CD4-positive, alpha-beta T cell treated with Interleukin-21 for 1 hour (primary cell): ENCODE measurements at regions not wholly inside any gene's neighbourhood (a gene's known extent, or its start where the extent isn't known, plus 50 kb on each side); places are given as distances from the start of the nearest gene placed in this dataset.
A peak's percentile ranks its signal among the peaks of the same experiment; 100 is the strongest.

Experiments used
- DNase-seq: peaks from one replicate; pipeline ENCODE4 v3.0.0-alpha.2; 2020

DNA sequence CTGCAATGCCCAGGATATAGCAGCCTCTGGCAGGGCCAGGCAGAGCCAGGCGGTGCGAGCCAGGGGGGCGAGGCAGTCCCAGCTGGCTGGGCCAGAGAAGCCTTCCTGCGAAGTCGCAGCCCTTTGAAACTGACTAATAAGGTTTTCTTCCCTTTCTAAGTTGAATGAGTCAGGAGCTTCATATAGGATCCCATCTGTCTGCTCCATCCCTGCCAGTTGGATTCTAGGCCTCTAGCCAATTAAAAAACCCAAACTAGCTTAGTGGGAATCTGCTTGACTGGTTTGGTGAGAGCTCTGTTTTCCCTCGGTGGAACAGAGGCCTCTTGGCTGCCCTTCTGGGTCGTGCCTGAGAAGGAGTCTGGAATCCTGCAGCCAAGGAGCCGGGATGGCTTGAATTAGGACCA lies 70.1 kb upstream of the RAPGEF1 start:
- no peak for DNase-seq

DNA sequence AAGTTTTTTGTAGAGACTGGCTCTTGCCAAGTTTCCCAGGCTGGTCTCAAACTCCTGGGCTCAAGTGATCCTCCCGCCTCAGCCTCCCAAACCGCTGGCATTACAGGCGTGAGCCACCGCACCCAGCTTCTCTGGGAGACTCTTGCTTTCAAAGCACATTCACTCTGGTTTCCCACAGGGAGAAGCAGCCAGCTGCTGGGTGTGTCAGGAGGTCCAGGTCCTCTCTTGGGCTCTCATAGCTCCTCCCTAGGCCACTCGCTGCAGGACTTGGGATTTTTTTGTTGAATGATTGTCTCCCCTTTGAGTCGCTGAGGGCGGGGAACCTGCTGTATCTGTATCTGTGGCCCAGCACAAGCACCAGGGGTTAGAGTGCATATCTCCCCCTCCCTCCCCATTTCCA lies 68.4 kb upstream of the RAPGEF1 start:
- DNase-seq: no peak

DNA sequence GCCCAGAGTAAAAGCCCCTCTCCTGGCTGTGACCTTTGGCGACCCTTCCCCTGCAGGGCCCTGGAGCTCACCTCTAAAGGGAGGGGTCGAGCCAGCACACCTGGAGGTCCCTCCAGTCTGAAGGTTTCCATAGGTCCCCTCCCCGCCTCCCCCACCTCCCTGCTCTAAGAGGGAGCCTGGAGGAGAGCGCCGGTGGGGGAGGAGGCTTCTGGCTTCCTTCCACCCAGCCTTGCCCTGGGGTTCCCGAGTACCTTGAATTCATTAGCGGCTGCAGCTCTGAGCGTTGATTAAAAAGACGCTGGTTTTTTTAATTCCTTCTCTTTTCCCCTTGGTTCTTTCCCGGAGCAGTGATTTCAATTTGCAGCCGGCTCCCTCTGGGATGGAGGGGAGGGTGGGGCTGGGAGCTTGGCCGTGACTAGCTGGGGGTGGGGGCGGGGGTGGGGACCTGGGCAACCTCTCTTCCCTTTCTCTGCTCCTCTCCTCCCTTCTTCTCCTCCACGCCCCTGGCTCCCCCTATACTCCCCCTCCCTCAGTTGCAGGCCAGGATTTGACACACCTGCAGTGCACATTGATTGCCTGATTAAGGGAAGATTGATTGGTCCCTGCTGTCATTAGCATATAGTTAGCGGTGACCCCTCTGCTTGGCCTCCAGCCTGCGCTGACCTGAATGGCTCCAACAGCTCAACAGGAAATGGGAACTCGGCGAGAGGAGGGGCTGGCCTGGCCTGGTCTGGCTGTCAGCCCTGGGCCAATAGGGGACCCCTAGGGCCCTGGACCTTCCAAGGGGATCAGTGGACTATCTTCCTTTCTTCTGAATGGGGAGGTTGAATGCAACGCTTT lies 67.5 kb upstream of the RAPGEF1 start:
- no peak for DNase-seq

DNA sequence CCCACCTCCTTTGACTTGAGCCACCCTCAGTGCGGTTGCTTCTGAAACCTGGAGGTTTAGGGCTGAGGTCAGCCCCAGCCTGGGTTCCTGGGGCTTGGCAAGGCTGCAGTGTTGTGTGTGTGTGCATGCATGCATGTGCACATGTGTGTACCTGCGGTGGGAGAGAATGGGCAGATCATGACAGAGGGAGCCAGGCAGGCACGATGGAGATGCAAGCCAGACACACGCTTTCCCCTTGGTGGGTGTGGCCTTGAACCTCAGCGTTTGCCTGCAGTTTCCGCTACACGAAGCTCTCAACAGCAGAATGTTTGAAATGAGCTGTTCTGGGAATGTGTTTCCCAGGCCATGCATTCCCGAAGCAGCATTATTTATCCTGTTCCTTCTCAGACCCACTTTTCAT lies 65.9 kb upstream of the RAPGEF1 start:
- DNase-seq: no peak

DNA sequence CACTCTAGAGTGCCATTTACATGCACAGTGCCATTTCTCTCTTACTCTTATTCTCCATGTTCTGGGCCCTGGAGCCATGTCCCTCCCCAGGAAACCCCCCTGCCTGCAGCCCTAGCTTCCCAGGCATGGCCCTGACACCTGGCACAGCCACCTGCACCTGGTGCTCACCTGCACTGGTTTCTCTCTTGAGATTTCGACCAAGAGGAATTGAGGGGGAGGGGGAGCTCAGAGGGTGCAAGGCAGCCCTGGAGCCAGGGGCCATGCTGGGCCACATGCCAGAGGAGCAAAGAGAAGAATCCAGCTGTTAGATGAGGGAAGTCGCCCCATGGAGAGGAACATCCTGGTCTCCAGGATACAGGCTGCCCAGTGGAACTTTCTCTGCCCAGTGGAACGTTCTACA lies 65.0 kb upstream of the RAPGEF1 start:
- DNase-seq: no peak

DNA sequence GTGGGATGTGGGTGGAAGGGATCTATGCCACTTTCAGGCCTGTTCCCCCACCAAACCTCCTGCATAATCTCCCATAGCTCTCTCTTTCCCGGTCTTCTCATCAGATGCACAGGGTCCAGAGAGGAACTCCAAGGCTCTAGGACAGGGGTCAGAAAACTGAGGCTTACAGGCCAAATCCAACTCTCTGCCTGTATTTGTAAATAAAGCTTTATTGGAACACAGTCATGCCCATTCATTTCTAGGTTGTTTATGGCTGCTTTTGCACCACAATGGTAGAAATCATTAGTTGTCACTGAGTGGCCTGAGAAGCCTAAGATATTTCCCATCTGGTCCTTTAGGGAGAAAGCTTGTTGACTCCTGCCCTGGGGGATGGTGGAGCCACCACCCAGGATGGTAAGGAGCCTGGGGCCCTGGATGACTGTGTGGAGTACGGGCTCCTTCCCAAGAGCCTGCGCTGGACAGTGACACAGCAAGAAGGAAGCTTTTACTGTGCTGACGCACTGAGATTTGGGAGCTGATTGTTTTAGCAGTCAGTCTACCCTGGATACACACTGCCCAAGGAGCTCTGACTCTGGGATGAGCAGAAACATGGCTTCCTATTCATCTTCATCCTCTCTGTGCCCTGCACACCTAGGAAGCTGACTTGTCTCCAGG lies 64.0 kb upstream of the RAPGEF1 start:
- no peak for DNase-seq

DNA sequence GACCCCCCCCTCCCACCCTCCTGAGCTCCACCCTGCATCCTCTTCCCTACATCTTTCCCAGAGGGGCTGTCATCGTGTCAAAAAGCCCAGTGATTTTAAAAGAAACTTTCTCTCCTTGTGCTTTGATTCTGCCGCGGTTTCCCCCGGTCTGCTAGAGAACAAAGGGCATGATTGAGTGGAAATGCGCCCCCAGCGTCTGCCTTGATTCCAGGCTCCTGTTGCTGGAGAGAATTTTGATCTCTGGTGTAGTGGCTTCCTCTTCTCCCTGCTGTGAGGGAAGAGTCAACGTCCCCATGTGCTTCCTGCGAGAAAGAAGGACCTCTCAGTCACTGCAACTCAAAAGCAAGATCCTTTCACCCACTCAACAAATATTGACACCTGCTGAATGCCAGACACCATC lies 61.9 kb upstream of the RAPGEF1 start:
- DNase-seq: no peak

DNA sequence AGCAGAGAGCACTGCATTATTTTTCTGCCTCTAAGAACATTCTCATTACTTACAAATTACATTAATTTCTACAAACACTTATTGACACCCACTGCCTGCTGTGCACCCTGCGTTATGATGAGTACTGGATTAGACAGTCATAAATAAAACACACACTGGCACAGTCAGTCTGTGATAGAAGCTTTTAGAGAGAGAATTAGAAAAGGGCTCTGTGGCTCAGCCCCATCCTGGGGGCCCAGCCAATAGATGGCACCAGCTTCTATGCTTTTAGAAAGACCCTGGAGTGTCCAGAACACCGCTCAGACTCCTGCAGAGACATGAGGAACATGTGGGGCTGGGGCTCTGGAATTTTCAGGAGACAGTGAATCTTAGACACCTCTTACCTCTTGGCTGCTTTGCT lies 61.0 kb upstream of the RAPGEF1 start:
- DNase-seq: no peak

DNA sequence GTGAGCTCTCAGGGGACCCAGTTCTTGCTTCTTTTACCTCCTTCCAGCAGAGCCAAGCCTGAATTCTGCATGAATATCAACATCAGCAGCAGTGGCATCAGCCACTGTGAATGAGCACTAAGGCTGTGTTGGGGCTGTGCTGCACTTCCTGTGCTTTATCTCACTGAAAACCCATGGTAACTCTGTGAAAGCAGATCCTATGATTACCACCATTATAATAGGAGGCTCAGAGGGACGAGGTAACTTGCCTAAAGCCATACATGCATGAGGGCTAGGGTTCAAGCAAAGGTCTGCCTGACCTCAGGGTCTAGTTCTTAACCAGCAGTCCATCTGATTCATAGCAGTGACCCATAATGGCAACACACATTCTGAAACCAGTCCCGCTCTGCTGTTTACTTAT lies 60.5 kb upstream of the RAPGEF1 start:
- DNase-seq: no peak

DNA sequence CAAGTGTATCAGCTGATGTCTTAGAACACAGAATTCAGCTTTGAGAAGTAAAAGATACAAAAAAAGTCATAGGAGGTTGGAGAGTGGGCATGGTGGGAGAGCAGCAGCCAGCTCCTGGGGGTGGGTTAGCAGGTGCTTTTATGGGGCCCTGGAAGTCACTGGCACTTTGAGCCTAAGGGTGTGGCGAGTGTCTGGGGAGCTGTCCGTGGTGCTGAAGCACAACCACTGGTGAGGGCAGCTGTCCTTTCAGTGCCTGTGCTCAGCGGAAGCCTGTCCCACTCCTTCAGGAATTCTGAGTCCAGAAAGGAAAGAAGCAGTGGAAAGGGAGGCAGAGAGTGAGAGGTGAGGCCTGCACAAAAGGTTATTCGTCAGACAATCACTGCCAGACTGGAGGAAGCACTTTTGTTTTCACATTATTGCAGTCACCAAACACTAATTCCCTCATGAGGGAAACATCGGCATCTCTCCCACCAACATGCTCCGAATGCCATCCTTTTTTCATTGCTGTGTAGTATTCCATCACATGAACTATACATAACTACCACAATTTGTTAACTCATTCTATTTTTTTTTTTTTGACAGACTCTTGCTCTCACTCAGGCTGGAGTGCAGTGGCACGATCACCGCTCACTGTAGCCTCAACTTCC lies 59.4 kb upstream of the RAPGEF1 start:
- DNase-seq: peak; percentile 30

DNA sequence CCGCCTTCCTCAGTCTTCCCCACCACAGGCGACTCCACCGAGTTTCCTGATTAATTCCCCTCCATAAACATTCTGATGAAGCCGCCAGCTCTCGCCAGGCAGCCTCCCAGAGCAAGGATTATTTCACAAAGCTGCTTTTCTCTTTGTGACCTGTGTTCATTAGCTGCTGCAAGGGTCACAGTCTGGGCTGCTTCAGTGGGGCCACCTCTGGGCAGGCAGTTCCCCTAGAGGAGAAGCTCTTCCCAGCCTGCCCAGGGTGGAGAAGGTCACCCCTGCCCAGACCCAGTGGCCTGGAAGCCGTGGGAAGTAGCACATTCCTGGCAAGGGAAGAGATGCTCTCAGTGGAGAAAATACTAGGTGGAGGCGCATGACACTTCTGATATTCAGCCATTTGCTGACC lies 58.4 kb upstream of the RAPGEF1 start:
- DNase-seq: no peak

DNA sequence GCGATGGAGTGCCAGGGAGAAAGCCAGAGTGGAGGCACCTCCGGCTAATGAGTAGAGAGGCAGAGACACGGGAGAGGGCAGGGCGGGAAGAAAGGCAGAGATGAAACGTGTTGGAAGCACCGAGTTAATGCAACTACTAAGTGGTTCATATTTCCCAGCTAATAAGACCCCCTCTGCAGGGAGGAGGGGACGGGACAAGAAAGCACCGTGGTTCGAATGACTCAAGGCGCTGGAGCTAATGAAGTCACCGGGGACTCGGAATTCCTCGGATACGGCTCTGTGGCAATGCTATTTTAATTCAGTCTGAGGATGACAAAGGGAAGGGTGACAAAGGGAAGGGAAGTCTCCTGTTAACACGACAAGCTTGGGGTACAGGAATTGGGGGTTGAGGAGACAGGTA lies 54.5 kb upstream of the RAPGEF1 start:
- no peak for DNase-seq

DNA sequence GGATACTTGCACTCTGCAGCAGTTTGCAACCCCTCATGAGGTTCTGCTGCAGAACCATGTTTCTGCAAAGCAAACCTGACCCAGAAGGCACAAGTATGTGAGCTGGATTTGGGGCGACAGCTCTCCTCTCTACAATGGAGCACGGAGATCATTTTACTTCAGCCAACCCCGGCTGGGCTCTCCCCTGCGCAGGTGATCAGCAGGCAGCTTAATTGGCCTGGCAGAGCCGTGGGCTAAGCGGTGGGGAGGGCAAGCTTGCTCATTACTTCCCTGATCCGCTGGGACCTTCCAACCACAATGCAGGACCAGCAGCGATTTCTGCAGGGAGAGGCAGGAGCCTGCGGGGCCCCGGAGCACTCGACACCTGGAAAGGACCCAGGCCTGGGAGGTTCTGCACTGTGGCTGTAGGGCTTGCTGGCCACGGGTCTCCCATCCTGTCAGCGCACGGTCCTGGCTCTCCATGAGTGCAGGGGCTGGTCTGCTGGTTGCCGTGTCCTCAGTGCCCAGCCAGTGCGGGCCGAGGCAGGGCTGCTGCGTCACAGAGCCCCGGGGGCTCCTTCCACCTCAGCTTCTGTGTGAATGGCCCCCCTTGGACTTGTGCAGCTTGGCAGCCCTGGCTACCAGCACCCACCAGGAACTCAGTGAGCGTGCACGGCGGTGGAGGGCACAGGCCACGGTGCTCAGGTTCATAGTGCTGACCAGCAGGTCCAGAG lies 51.8 kb upstream of the RAPGEF1 start:
- no peak for DNase-seq
